ENCODE measurements at regions not wholly inside any gene's neighbourhood (a gene's known extent, or its start where the extent isn't known, plus 50 kb on each side); places are given as distances from the start of the nearest gene placed in this dataset.
"Not testable (repeated sequence)": the region's sequence is repeated elsewhere in the genome, so short reads cannot be mapped to it uniquely, and the experiment has no call there.

- H3K27ac ChIP-seq (ENCODE audit: low read depth, low read length, poor library complexity, severe bottlenecking), result no peak overlapping the region
- no peaks in the 10 kb centered on the region for H4K20me1 ChIP-seq (ENCODE audit: insufficient read depth, low read length)
- ChIA-PET CTCF (ENCODE audit: unreplicated experiment) (no interaction called here), POLR2A (no interaction called here)
- no peak overlapping the region for H3K4me3 ChIP-seq (ENCODE audit: low read depth, low read length, poor library complexity, severe bottlenecking)
- DNase-seq (ENCODE audit: low spot score), result no peak
- H3K4me1 ChIP-seq (ENCODE audit: insufficient read depth, low read length, poor library complexity, severe bottlenecking), result no peaks in the 10 kb centered on the region
- H3K9me3 ChIP-seq (ENCODE audit: low read length), result no peaks in the 10 kb centered on the region
- intact Hi-C loops (cut with micrococcal nuclease; ENCODE audit: unreplicated experiment), result no loop called here
- H3K79me2 ChIP-seq (ENCODE audit: insufficient read depth, low read depth, low read length), result no peaks in the 10 kb centered on the region
- H3K4me2 ChIP-seq (ENCODE audit: low read length), result no peak overlapping the region
- BruUV-seq (replicated peaks), result no TSS peak
- no peak overlapping the region for H2AFZ ChIP-seq (ENCODE audit: low read length)
- H3K36me3 ChIP-seq (ENCODE audit: insufficient read depth, low read length), result no peaks in the 10 kb centered on the region
- no peak for TF ChIP-seq CTCF (conservative IDR thresholded peaks at IDR 0.05; ENCODE audit: low read length)
- TF ChIP-seq EZH2phosphoT487 (IDR thresholded peaks at IDR 0.05; ENCODE audit: borderline replicate concordance, low read depth, low read length), result no peak
- H3K9me2 ChIP-seq (ENCODE audit: insufficient read depth, low read length), result no peaks in the 10 kb centered on the region
These were observed 104.9 kb downstream of the CDC7 start for GRCh38 chr1:91605566-91605965.

- no peak overlapping the region for H3K4me2 ChIP-seq (ENCODE audit: low read length)
- no peaks in the 10 kb centered on the region for H3K36me3 ChIP-seq (ENCODE audit: insufficient read depth, low read length)
- ChIA-PET CTCF (ENCODE audit: unreplicated experiment) (no interaction called here), POLR2A (interaction anchor here (0.8 to 1.1 kb wide), 2 partner anchors 32 to 283 kb away, joined by 3 read pairs; no protein-coding TSS in a partner anchor)
- no peaks in the 10 kb centered on the region for H3K9me3 ChIP-seq (ENCODE audit: low read length)
- H4K20me1 ChIP-seq (ENCODE audit: insufficient read depth, low read length), result no peaks in the 10 kb centered on the region
- no peak for DNase-seq (ENCODE audit: low spot score)
- no peaks in the 10 kb centered on the region for H3K4me1 ChIP-seq (ENCODE audit: insufficient read depth, low read length, poor library complexity, severe bottlenecking)
- no peak overlapping the region for H3K27ac ChIP-seq (ENCODE audit: low read depth, low read length, poor library complexity, severe bottlenecking)
- intact Hi-C loops (cut with micrococcal nuclease; ENCODE audit: unreplicated experiment), result no loop called here
- H3K4me3 ChIP-seq (ENCODE audit: low read depth, low read length, poor library complexity, severe bottlenecking), result no peak overlapping the region
- H3K79me2 ChIP-seq (ENCODE audit: insufficient read depth, low read depth, low read length), result no peaks in the 10 kb centered on the region
- no peak overlapping the region for H2AFZ ChIP-seq (ENCODE audit: low read length)
- TF ChIP-seq EZH2phosphoT487 (IDR thresholded peaks at IDR 0.05; ENCODE audit: borderline replicate concordance, low read depth, low read length), result no peak
- no peak for TF ChIP-seq CTCF (conservative IDR thresholded peaks at IDR 0.05; ENCODE audit: low read length)
- no TSS peak for BruUV-seq (replicated peaks)
- H3K9me2 ChIP-seq (ENCODE audit: insufficient read depth, low read length), result no peaks in the 10 kb centered on the region
These were observed 106.0 kb downstream of the CDC7 start for GRCh38 chr1:91606546-91607078.

GRCh38 chr1:91607686-91608085 is 107.0 kb downstream of the CDC7 start:
- H3K79me2 ChIP-seq (ENCODE audit: insufficient read depth, low read depth, low read length); H3K4me1 ChIP-seq (ENCODE audit: insufficient read depth, low read length, poor library complexity, severe bottlenecking); H3K27ac ChIP-seq (ENCODE audit: low read depth, low read length, poor library complexity, severe bottlenecking); H3K36me3 ChIP-seq (ENCODE audit: insufficient read depth, low read length); H3K9me2 ChIP-seq (ENCODE audit: insufficient read depth, low read length); DNase-seq (ENCODE audit: low spot score); CTCF ChIA-PET (ENCODE audit: unreplicated experiment); intact Hi-C loops (cut with micrococcal nuclease; ENCODE audit: unreplicated experiment); H3K4me2 ChIP-seq (ENCODE audit: low read length); H3K4me3 ChIP-seq (ENCODE audit: low read depth, low read length, poor library complexity, severe bottlenecking); H4K20me1 ChIP-seq (ENCODE audit: insufficient read depth, low read length); H3K9me3 ChIP-seq (ENCODE audit: low read length); BruUV-seq (replicated peaks); H2AFZ ChIP-seq (ENCODE audit: low read length): not testable (repeated sequence)
- POLR2A ChIA-PET, result interaction anchor here (1.1 kb wide), 1 partner anchor 34 kb away, joined by 3 read pairs; no protein-coding TSS in a partner anchor

All from OCI-LY7 (cell line).